CD4-positive, CD25-positive, alpha-beta regulatory T cell (primary cell): ENCODE measurements at regions not wholly inside any gene's neighbourhood (a gene's known extent, or its start where the extent isn't known, plus 50 kb on each side); places are given as distances from the start of the nearest gene placed in this dataset.
"Not testable (repeated sequence)": the region's sequence is repeated elsewhere in the genome, so short reads cannot be mapped to it uniquely, and the experiment has no call there.

ENCODE experiments used
- ATAC-seq, 2 donors: fragments of 150-1000 bp; cut with Tn5 transposase; one replicate each; pipeline ENCODE4 v1.10.0; 2021; ENCODE audit warnings: low read depth in 2 of 2, moderate number of reproducible peaks in 2 of 2, moderate library complexity in 1 of 2
- DNase-seq, 3 donors: peaks; one replicate each; pipeline versions ENCODE4 v3.0.0 to v3.0.0-alpha.2; 2012 to 2022; ENCODE audit warnings: mixed read lengths in 1 of 3
- H3K27ac ChIP-seq: one replicate; pipeline ENCODE4 v1.7.0; 2013; ENCODE audit warnings: mild to moderate bottlenecking, low read length; ENCODE audit not compliant: insufficient read depth, poor library complexity, severe bottlenecking
- H3K27me3 ChIP-seq: one replicate; pipeline ENCODE4 v1.7.0; 2013; ENCODE audit warnings: low read length; ENCODE audit not compliant: control insufficient read depth, insufficient read depth
- H3K36me3 ChIP-seq: one replicate; pipeline ENCODE4 v1.7.0; 2013; ENCODE audit warnings: mild to moderate bottlenecking, low read length, moderate library complexity; ENCODE audit not compliant: control insufficient read depth, insufficient read depth
- H3K4me1 ChIP-seq: 2 replicates; pipeline ENCODE4 v1.7.0; 2013; ENCODE audit warnings: mild to moderate bottlenecking, low read length; ENCODE audit not compliant: insufficient read depth, control insufficient read depth, poor library complexity, severe bottlenecking
- H3K4me3 ChIP-seq: one replicate; pipeline ENCODE4 v1.7.0; 2013; ENCODE audit warnings: low read depth, mild to moderate bottlenecking, low read length, moderate library complexity
- H3K9me3 ChIP-seq, 2 experiments: 1 replicate in 1 of 2; 2 replicates in 1 of 2; pipeline ENCODE4 v1.7.0; 2013; ENCODE audit warnings: low read length in 2 of 2, mild to moderate bottlenecking in 1 of 2, moderate library complexity in 1 of 2; ENCODE audit not compliant: control insufficient read depth in 2 of 2
- H3K27ac Mint-ChIP-seq, 3 donors: one replicate each; pipeline ENCODE4 v1.8.0; 2020 to 2022; ENCODE audit warnings: mild to moderate bottlenecking in 3 of 3, mixed read lengths in 3 of 3, moderate library complexity in 2 of 3
- H3K27me3 Mint-ChIP-seq: one replicate; pipeline ENCODE4 v1.8.0; 2022; ENCODE audit warnings: mild to moderate bottlenecking, mixed read lengths
- H3K36me3 Mint-ChIP-seq: one replicate; pipeline ENCODE4 v1.8.0; 2020; ENCODE audit warnings: mixed read lengths
- H3K4me1 Mint-ChIP-seq, 4 donors: one replicate each; pipeline ENCODE4 v1.8.0; 2020 to 2022; ENCODE audit warnings: mixed read lengths in 4 of 4, mild to moderate bottlenecking in 1 of 4
- H3K4me3 Mint-ChIP-seq, 4 donors: one replicate each; pipeline ENCODE4 v1.8.0; 2020 to 2022; ENCODE audit warnings: mild to moderate bottlenecking in 4 of 4, mixed read lengths in 4 of 4, moderate library complexity in 3 of 4
- H3K9me3 Mint-ChIP-seq, 7 donors: one replicate each; pipeline ENCODE4 v1.8.0; 2020 to 2022; ENCODE audit warnings: mixed read lengths in 7 of 7, mild to moderate bottlenecking in 3 of 7, moderate library complexity in 2 of 7

- H3K9me3 ChIP-seq, ATAC-seq, H3K27ac Mint-ChIP-seq, H3K9me3 Mint-ChIP-seq, H3K4me3 ChIP-seq, H3K4me1 ChIP-seq, H3K4me3 Mint-ChIP-seq, H3K27me3 ChIP-seq, H3K36me3 ChIP-seq, H3K36me3 Mint-ChIP-seq, H3K27me3 Mint-ChIP-seq, H3K4me1 Mint-ChIP-seq, H3K27ac ChIP-seq: not testable (repeated sequence)
- peak in 1 of 3 donors; percentile 10 for DNase-seq
Observed at GRCh38 chr7:159335181-159335926, 190.7 kb upstream of the VIPR2 start.

DNA sequence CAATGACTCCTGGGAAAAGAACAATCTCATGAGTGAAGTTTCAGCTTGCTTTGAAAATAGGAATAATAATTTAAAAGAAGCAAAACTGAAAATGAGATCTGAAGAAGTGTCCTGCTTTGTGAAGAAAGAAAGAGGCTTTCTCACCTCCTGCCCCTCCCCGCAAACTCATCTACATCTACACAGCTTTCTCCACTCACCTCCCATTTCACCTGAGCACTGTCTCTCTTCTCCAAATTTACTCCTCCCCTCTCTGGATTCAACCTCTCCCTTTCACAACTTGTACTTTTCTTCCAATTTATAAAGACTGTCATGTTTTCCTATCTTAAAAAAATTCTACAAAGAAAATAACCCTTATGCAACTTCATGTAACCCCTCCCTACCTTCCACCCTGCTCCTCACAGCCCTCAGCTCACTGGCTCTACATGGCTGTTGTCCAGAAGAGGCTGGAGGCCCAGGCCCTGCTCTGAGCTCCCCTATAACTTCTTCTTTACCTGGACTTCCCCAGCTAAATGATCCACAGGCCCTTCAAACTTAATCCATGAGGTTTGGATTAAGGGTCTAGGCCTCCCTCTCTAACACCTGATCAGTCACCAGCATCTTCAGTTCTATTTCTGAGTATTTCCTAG lies 188.3 kb upstream of the VIPR2 start:
- peaks cover 1 to 10% of the 10 kb centered on the region in 2 experiments for H3K9me3 ChIP-seq
- H3K27me3 ChIP-seq, H3K4me3 ChIP-seq, H3K36me3 ChIP-seq, H3K27ac ChIP-seq, H3K27me3 Mint-ChIP-seq, H3K4me1 Mint-ChIP-seq, H3K4me1 ChIP-seq, H3K36me3 Mint-ChIP-seq, H3K27ac Mint-ChIP-seq, DNase-seq, ATAC-seq, H3K4me3 Mint-ChIP-seq: not testable (repeated sequence)
- H3K9me3 Mint-ChIP-seq = peaks cover 0 to 17% (median 5%) of the 10 kb centered on the region in 7 donors

DNA sequence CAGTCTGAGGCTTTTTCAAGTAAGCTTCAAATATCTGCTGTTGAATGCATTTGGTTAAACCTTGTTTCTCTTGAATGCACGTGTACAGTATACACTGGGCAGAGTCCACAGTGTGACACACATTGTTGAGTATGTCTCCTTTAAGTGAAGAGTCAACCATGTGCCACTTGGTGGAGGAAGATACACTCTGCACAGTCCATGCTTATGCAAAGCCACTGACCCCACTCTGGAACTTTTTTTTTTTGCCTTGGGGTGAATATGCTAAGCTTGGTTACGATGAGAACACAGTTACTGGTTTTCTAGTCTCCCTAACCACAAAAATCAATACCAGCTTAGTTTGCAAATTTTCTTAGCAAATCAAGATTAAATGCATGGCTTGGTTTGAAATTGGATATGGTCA lies 186.8 kb upstream of the VIPR2 start:
- no peak overlapping the region for H3K27ac Mint-ChIP-seq
- no peaks in the 10 kb centered on the region for H3K36me3 ChIP-seq
- H3K27me3 ChIP-seq = no peaks in the 10 kb centered on the region
- H3K4me1 Mint-ChIP-seq = peaks cover 0 to 2% (median 0%) of the 10 kb centered on the region in 4 donors
- peaks cover 6 to 25% of the 10 kb centered on the region in 2 experiments for H3K9me3 ChIP-seq
- H3K36me3 Mint-ChIP-seq = no peaks in the 10 kb centered on the region
- H3K9me3 Mint-ChIP-seq = peaks cover 0 to 27% (median 10%) of the 10 kb centered on the region in 7 donors
- no peak overlapping the region for H3K4me3 Mint-ChIP-seq
- H3K4me1 ChIP-seq = no peaks in the 10 kb centered on the region
- H3K27ac ChIP-seq = no peak overlapping the region
- H3K27me3 Mint-ChIP-seq = no peaks in the 10 kb centered on the region
- H3K4me3 ChIP-seq = no peak overlapping the region
- DNase-seq (no peak), ATAC-seq (no peak)

DNA sequence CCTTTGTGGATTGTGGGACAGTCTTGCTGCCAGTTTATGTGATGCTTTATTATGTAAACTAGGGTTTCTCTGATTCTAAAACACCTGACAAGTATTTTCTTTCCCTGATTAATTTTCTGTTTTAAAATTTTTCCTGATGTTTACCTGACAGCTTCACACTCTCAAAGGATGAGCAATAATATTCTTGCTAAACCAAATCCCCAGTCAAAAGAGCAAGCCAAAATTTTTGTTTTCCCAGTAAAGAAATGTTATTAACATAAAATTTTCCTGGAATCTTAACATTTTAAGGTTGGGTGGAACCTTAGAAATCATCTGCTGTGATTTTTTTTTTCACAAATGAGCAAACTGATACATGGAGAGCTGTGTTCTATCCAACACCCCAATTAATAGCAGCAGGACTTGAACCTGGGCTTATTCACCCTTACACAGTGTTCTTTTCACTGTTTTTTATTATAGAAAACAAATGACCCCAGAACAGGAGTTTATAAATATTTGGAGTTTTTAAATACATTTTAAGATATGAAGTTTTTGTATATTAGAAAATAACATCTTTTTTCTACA lies 185.2 kb upstream of the VIPR2 start:
- Histone ChIP-seq H3K27ac (no peak overlapping the region), H3K4me3 (no peak overlapping the region), H3K27me3 (no peaks in the 10 kb centered on the region), H3K36me3 (no peaks in the 10 kb centered on the region), H3K9me3 (peaks cover 6 to 29% of the 10 kb centered on the region in 2 experiments), H3K4me1 (no peaks in the 10 kb centered on the region)
- Mint-ChIP-seq H3K4me3 (no peak overlapping the region), H3K36me3 (no peaks in the 10 kb centered on the region), H3K27ac (no peak overlapping the region), H3K4me1 (peaks cover 0 to 2% (median 0%) of the 10 kb centered on the region in 4 donors), H3K9me3 (peaks cover 4 to 32% (median 11%) of the 10 kb centered on the region in 7 donors), H3K27me3 (no peaks in the 10 kb centered on the region)
- no peak for DNase-seq
- no peak for ATAC-seq

DNA sequence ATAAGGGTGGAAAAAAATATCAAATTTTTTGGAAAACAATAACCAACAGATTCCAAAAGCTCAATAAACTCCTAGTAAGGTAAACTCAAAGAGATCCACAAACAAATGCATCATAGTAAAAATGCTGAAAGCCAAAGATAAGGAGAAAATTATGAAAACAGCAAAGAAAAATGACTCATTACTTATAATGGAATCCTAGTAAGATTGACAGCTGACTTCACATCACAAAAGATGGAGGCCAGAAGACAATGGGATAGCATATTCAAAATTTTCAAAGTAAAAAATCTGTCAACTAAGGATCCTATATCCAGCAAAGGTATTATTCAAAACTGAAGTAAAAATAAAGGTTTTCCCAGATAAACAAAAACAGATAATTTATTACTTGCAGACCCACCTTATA lies 183.4 kb upstream of the VIPR2 start:
- Mint-ChIP-seq H3K36me3 (no peaks in the 10 kb centered on the region), H3K27ac (no peak overlapping the region), H3K4me3 (no peak overlapping the region), H3K9me3 (peaks cover 1 to 32% (median 11%) of the 10 kb centered on the region in 7 donors), H3K4me1 (peaks cover 0 to 2% (median 0%) of the 10 kb centered on the region in 4 donors), H3K27me3 (no peaks in the 10 kb centered on the region)
- H3K4me3 ChIP-seq = no peak overlapping the region
- ATAC-seq (no peak), DNase-seq (no peak)
- H3K9me3 ChIP-seq = peaks cover 6 to 29% of the 10 kb centered on the region in 2 experiments
- no peaks in the 10 kb centered on the region for H3K36me3 ChIP-seq
- H3K27ac ChIP-seq = no peak overlapping the region
- no peaks in the 10 kb centered on the region for H3K27me3 ChIP-seq
- H3K4me1 ChIP-seq = no peaks in the 10 kb centered on the region

GRCh38 chr7:159323359-159323758 lies 178.7 kb upstream of the VIPR2 start:
- Mint-ChIP-seq H3K27me3 (no peaks in the 10 kb centered on the region), H3K27ac (no peak overlapping the region), H3K4me3 (no peak overlapping the region), H3K9me3 (peaks cover 4 to 23% (median 7%) of the 10 kb centered on the region in 7 donors), H3K4me1 (peaks cover 0 to 2% (median 0%) of the 10 kb centered on the region in 4 donors), H3K36me3 (no peaks in the 10 kb centered on the region)
- Histone ChIP-seq H3K27ac (no peak overlapping the region), H3K27me3 (no peaks in the 10 kb centered on the region), H3K4me1 (no peaks in the 10 kb centered on the region), H3K9me3 (peaks cover 6 to 23% of the 10 kb centered on the region in 2 experiments), H3K36me3 (no peaks in the 10 kb centered on the region), H3K4me3 (no peak overlapping the region)
- no peak for DNase-seq
- ATAC-seq = no peak

DNA sequence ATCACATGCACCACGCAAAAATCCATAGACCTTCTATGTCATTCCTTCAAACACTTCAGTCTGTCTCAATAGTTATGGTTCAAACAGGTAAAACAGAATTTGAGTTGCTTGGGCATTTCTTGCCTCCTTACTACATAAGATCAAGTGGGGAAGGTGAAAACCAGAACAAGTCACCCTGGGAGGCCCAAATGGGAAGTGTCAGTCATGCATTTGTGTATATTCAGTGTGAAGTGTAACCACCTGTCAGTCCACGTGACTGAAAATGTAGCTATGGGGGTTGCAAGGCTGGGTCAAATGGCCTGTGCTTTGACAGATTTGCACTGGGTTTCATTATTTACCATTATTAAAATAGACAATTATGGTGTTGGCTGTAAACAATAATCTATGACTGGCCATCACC lies 176.6 kb upstream of the VIPR2 start:
- Mint-ChIP-seq H3K4me3 (no peak overlapping the region), H3K27me3 (peaks cover 5% of the 10 kb centered on the region), H3K4me1 (no peaks in the 10 kb centered on the region), H3K36me3 (no peaks in the 10 kb centered on the region), H3K27ac (no peak overlapping the region), H3K9me3 (peaks cover 1 to 24% (median 5%) of the 10 kb centered on the region in 7 donors)
- Histone ChIP-seq H3K36me3 (no peaks in the 10 kb centered on the region), H3K9me3 (peaks cover 0 to 3% of the 10 kb centered on the region in 2 experiments), H3K27me3 (no peaks in the 10 kb centered on the region), H3K4me3 (no peak overlapping the region), H3K27ac (no peak overlapping the region), H3K4me1 (no peaks in the 10 kb centered on the region)
- no peak for DNase-seq
- ATAC-seq = no peak
